Activated CD8-positive, alpha-beta memory T cell treated with anti-CD3 and anti-CD28 coated beads for 36 hours (primary cell): ENCODE measurements at regions not wholly inside any gene's neighbourhood (a gene's known extent, or its start where the extent isn't known, plus 50 kb on each side); places are given as distances from the start of the nearest gene placed in this dataset.

Experiments used
- CTCF ChIA-PET: fragments of 350-600 bp; sonication (Branson Sonifier 250); formaldehyde crosslinking; loops from one replicate; lab custom pipeline; 2021; ENCODE audit warnings: antibody characterized with exemption; lab: Charles Lee
- POLR2A ChIA-PET: fragments of 350-600 bp; sonication (Branson Sonifier 250); formaldehyde crosslinking; loops from one replicate; lab custom pipeline; 2021; ENCODE audit warnings: antibody characterized with exemption; lab: Charles Lee

DNA sequence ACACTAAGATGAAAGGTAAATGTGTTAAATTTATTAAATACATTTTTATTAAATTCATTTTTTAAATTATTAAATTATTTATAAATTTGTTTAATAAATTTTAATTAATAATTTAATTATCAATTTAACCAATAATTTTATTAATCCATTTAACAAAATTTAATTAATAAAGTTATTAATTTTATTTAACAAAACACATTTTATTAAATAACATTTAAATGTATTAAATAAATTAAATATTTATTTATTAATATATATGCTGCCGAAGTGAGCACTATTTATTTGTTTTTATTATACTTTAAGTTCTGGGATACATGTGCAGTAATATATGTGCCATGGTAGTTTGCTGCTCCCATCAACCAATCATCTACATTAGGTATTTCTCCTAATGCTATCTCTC is 719.5 kb downstream of the TRIML1 start:
- CTCF ChIA-PET, result interaction anchor here (0.7 kb wide), 1 partner anchor 357 kb away, joined by 3 read pairs; no protein-coding TSS in a partner anchor

DNA sequence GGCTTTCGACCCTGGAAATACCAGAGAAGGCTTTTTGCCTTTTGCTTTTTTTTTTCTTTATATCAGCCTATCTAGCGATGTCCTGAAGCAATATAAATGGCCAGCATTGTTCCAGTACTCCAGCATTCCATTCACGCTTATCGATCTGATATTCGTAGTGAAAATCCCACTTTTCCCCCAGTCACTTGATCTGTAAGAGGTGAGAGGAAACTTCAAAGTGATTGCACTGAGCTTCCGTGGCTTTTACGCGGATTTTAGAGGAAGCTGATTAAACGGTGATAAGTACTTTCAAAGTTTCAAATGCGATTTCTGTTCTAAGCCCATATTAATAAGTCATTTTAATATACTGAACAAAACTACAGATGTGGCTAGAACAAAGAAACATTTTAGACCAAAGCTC is 725.5 kb downstream of the TRIML1 start:
- CTCF ChIA-PET, result no interaction called here
- POLR2A ChIA-PET, result no interaction called here

More for the DNA sequence above, 719.5 kb downstream of the TRIML1 start:
- POLR2A ChIA-PET, result no interaction called here

DNA sequence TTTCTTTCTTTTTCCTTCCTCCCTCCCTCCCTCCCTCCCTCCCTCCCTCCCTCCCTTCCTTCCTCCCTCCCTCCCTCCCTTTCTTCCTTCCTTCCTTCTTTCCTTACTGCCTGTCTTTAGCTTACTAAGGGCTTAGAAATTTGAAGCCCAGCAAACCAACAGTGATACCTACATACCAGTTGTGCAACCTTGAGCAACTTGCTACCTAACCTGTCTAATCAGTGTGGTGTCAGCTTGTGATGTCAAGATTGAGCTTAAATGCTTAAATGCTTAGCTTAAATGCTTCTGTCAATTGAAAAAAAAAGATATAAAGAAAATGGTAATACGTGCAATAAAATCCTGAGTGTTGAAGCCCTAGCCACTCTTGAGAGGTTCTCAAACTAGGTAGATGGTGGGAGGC is 728.6 kb downstream of the TRIML1 start:
- ChIA-PET CTCF (no interaction called here), POLR2A (no interaction called here)

DNA sequence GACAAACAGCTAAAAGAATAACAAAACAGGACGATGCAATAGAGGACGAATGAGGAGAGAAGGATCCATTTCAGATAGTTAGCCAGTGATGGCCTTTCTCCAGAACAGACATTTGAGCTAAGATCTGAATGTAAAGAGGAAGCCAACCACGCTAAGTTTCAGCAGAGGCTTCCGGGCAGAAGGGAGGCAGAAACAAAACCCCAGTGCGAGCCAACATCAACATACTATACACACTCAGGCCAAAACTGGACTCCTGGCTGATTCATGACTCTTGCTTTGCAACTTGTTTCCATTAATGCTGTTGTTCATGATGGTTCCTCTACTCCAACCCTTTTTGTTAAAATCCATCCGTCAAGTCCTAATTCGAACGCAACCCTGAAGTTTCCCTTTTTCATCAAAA is 730.3 kb downstream of the TRIML1 start:
- CTCF ChIA-PET, result no interaction called here
- POLR2A ChIA-PET, result no interaction called here

DNA sequence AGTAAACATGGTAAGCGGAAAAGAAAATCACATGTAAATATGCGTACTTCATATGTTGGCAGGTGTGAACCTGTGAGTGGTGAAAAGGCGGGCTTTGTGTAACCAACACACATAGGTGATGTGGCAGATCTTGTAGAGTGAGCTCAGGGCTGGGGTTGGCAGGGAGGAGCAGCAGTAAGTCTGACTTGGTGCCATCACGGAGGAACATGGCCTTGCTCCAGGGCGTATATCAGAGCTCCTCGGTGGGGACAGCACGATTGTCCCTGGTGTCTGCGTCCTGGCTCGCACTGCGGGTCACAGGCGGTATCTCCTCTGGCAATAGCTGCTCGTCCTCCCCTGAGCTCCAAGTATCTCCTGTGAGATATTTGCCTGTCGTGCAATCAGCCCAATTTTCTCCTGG is 733.6 kb downstream of the TRIML1 start:
- POLR2A ChIA-PET, result no interaction called here
- CTCF ChIA-PET, result no interaction called here

DNA sequence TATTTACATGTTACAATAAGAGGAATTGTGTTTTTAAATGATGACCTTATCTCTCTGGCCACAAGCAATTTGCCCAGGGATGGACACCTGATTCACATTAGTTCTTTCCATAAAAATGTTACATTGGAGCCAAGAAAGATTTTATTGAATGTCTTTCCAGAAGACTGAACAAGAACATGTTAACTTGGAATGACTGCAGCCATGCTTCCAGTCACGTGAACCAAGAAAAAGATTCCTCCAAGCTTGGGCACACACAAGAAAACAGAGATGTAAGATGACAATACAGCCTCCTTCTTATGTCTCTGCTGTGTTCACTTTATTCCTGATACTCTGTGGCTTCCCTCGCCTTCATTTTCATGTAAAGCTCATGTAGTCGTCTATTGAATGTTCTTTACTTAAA is 737.6 kb downstream of the TRIML1 start:
- POLR2A ChIA-PET, result no interaction called here
- CTCF ChIA-PET, result no interaction called here

DNA sequence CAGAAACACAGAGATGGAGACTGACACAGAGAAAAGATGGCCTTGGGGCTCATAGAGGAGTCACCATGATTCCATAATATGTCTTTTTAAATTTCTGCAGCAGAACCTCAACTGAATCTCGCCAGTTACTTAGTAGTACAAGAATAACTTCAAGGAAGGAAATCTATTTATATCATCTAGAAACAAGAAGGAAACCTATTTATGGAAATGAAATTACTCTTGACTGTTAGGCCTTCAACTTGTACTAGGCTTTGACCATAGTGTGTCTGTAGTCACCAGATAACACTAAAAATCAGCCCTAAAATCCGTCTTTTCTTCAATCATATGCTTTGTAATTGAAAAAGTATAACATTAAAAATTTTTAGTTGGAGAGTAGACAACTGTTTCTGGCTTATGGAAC is 740.4 kb downstream of the TRIML1 start:
- CTCF ChIA-PET, result no interaction called here
- POLR2A ChIA-PET, result no interaction called here

DNA sequence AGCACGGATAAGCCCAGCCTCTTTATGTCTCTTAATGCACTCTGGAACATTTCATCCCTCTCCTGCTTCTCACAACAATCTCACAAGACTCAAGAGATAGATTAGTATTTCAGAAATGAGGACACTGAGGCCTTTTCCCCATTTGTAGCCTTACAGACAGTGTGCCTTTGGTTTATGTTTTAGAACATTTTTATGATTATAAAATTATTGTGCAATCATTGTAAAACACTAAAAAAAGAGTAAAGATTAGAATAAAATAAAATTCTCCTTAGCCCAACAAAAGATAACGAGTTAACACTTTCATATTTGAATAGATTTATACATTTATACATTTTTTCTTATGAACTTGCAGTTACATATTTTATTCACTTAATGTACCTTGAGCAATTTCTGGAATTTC is 748.7 kb downstream of the TRIML1 start:
- ChIA-PET CTCF (no interaction called here), POLR2A (no interaction called here)

DNA sequence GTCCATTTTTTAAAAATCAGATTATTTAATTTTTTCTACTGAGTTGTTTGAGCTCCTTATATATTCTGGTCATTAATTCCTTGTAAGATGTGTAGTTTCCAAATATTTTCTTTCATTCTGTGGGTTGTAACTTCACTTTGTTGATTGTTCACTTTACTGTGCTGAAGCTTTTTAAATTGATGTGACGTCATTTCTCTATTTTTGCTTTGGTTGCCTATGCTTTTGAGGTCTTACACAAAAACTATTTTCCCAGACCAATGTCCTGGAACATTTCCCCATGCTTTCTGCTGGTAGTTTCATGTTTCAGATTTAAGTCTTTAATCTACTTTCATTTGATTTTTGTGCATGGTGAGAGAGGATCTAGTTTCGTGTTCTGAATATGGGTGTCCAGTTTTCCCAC is 753.6 kb downstream of the TRIML1 start:
- POLR2A ChIA-PET, result no interaction called here
- CTCF ChIA-PET, result no interaction called here

DNA sequence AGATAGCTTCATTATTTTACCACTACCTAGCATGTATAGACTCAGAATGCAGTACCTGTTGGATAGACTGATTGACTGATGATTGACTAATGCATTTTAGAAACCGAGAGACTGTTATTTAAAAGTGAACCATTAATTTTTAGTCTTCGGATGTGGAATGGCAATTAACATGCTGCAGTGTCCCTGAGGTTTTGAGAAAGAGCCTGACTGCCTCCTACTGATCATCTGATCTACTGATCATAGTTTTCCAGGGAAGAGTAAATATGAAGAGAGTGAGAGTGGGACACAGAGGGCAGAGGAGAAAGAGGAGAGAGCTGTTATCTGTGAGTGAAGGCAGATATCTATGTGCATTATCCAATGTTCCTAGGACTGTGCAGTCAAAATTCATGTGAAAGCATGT is 764.7 kb downstream of the TRIML1 start:
- ChIA-PET POLR2A (no interaction called here), CTCF (no interaction called here)

DNA sequence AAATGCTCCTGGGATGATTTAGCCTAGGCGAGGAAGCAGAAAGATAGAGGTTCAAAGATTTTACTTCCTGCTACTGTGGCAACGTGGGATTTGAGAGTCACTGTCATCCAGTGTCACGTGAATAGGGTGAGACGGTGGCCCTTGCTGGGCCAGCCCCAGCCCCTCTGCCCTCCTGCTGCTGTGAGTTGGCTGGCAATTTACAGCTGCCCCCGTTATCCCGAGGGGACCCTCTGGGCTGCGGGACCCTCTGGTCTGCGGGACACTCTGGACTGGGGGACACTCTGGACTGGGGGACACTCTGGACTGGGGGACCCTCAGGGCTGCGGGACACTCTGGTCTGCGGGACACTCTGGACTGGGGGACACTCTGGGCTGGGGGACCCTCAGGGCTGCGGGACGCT is 765.4 kb downstream of the TRIML1 start:
- POLR2A ChIA-PET, result no interaction called here
- CTCF ChIA-PET, result no interaction called here

DNA sequence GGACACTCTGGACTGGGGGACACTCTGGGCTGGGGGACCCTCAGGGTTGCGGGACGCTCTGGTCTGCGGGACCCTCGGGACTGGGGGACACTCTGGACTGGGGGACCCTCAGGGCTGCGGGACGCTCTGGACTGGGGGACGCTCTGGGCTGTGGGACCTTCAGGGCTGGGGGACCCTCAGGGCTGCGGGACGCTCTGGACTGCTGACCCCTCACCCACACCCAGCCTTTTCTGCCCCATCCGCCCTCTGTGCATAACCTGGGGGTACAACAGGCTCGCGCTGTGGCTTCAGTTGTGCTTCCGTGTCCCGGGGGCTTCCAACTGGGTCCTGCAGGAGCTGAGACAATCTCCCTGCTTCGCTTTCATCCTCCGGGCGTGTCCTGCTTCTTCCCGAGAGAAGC is 766.0 kb downstream of the TRIML1 start:
- POLR2A ChIA-PET, result no interaction called here
- CTCF ChIA-PET, result no interaction called here

DNA sequence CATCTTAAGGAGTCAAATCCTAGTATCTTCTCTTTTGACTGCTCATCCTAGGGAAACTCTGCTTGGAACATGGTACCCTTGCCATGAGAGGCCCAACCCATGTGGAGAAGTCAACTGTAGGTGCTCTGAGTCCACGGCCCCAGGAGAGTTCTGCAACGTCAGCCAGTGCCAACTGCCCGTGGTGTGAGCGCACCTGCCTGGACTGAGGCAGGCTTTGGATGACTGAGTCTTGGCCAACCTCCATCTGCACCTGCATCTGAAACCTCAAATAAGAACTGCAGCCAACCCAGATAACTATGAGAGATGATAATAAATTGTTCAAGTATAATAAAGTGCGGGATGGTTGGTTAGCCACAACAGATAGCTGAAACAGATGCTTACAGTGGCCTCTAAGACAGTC is 772.0 kb downstream of the TRIML1 start:
- ChIA-PET CTCF (no interaction called here), POLR2A (no interaction called here)

DNA sequence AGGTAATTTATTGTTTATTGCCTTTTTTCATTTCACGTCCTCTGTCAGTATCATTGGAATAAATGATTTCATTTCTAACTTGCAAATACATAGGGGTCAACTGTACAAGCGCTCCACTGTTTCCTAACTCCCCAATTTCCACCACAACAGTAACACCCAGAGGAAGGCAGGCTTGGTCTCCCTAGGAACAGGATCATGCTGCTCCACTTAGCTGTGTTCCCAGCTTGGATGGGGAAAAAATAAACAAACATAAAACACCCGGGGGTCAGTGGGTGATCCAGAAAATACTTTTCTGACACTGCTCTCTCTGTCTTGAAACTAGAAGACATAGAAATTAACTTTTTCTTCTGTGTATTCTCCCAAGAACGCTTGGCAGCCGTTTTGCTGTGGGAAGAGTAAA is 772.5 kb downstream of the TRIML1 start:
- POLR2A ChIA-PET, result no interaction called here
- CTCF ChIA-PET, result no interaction called here

DNA sequence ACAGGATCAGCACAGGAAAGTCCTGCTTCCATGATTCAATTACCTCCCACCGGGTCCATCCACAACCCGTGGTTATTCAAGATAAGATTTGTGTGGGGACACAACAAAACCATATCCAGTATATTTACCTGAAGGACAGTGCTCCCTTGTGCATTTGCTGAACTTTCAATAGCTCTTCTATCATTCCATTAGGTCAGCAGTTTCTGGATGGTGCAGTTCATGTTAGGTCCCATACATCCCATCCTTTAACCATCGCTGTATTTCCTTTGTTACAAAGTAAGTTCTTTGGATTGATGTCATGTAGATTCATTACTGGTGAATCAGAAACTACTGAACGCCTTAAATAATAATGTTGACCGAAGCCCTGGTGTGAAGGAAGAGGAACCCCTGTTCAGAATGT is 775.9 kb downstream of the TRIML1 start:
- ChIA-PET POLR2A (no interaction called here), CTCF (no interaction called here)

DNA sequence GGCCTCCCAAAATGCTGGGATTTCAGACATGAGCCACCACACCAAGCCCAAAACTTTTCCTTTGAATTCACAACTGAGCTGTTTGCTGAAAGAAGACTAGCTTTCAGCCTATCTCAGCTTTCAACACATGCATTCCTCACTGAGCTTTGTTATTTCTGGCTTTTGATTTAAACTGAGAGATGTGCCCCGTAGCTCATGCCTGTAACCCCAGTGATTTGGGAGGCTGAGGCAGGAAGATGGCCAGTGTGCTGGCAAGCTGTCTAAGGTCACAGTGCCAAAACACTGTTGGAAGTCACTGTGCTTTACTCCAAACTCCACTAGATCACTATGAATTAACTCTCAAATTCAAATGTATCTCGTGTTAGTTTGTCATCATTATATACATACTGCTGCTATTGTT is 779.5 kb downstream of the TRIML1 start:
- ChIA-PET POLR2A (no interaction called here), CTCF (no interaction called here)

DNA sequence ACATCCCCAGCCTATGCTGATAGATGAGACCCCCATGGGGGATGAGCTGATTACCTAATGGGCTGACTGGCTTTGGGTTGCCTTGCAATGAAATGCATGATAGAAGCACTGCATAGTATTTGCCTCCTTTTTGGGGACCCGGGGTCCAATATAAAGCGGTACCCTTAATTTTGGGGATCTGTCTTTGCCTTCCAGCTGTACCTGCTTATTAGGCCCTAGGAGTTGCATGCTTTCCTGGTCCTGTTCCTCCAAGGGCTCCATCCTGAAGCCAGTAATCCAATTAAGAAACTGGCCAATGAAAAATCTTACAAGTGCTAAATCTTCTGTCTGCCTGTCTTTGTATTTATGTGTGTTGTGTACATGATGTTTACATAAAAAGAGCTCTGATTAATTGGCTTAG is 791.6 kb downstream of the TRIML1 start:
- ChIA-PET CTCF (no interaction called here), POLR2A (no interaction called here)

DNA sequence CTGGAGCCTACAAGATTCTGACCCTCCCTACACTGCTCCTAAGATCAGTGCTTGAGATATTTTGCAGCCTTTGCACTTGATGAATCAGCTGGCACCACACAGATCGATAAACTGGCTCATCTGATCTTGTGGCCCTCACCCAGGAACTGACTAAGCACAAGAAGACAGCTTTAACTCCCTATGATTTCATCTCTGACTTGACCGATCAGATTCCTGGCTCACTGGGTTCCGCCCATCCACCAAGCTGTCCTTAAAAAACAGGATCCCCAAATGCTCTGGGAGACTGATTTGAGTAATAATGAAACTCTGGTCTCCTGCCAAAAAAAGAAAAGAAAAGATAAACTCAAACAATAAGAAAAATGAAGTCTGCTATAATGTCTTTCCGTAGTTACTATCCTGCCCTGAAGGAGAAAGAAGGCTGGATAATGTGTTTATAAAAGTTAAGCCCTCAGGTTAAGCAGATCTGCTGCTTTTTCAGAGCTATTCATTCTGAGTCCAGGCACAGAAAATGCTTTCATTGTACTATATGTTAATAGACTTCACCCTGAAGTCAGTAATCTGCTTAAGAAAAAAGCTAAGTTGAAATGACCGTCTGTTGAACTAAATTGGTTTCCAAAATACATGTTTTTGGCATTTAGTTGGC is 795.2 kb downstream of the TRIML1 start:
- CTCF ChIA-PET, result no interaction called here
- POLR2A ChIA-PET, result no interaction called here

DNA sequence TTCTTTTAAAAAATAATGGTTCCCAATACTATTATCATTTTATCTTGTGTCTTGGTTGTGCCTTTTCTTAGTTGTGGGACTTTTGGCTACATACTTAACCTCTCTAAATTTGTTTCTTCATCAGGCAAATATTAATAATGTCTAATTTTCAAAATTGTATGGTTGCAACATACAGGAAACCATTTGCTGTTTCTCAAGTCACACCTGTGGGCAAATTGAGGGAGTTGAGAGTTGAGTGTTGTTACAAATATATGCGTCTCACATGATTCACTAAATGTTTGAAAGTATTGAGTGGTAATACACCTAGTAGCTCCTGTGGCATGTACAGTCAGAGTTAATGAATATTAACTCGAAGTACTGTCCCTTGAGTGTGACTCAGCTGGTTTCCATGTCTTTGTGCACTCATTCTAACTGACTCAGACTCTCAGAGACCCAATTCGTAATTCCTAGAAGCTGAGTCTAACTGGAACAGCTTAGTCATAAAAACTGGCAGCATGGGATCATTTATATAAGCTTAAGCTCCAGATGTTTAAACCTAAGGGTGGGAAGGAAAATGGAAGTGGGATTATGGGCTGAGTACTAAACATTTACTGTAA is 802.4 kb downstream of the TRIML1 start:
- ChIA-PET CTCF (no interaction called here), POLR2A (no interaction called here)

DNA sequence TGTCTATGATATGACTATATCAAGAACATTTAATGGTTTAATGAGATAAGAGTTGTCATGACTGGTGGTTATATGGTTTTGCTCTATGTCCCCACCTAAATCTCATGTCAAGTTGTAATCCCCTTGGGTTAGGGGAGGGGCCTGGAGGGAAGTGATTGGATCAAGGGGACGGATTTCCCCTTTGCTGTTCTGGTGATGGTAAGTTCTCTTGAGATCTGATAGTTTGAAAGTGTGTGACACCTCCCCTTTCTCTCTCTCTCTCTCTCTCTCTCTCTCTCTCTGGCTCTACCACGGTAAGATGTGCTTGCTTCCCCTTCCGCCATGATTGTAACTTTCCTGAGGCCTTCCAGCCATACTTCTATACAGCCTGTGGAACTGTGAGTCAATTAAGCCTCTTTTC is 803.4 kb downstream of the TRIML1 start:
- ChIA-PET CTCF (no interaction called here), POLR2A (no interaction called here)

DNA sequence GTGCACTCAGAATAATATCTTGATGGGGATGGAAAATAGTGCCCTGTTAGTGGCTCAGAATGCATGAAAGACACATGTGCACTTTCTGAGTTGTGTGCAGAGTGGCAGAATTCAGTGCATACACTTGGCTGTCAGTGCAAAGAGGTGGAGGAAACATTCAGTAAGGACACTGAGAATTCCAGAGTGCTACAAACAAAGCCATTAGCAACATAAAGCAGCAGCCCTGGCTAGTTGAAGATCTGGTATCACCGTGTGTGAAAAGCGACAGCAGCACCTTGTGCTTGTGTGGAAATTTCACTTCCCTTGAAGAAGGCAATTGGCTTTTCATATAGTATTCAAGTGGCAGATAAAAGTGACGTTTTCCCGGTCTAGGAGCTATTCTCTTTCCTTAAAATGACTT is 810.4 kb downstream of the TRIML1 start:
- CTCF ChIA-PET, result no interaction called here
- POLR2A ChIA-PET, result no interaction called here

DNA sequence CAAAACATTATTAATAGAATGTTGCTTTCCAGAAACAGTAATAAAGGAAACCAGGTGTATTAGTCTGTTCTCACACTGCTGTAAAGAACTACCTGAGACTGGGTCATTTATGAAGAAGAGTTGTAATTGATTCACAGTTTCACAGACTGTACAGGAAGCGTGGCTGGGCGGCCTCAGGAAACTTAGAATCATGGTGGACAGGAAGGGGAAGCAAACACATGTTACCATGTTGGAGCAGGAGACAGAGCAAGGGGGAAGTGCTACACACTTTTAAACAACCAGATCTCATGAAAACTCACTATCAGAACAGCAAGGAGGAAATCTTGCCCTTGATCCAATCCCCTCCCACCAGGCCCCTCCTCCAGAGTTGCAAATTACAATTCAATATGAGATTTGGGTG is 815.8 kb downstream of the TRIML1 start:
- ChIA-PET POLR2A (no interaction called here), CTCF (no interaction called here)
